Large intestine (tissue), 3 donors: ENCODE measurements at regions not wholly inside any gene's neighbourhood (a gene's known extent, or its start where the extent isn't known, plus 50 kb on each side); places are given as distances from the start of the nearest gene placed in this dataset.
"Not testable (repeated sequence)": the region's sequence is repeated elsewhere in the genome, so short reads cannot be mapped to it uniquely, and the experiment has no call there.

Experiments used
- DNase-seq, 2 donors: peaks; one replicate each; pipeline versions ENCODE4 v3.0.0 to v3.0.0-alpha.2; 2013
- H3K27ac ChIP-seq: one replicate; pipeline ENCODE4 v1.5.1; 2013; ENCODE audit warnings: low read length
- H3K27me3 ChIP-seq: 2 replicates; pipeline ENCODE4 v1.6.1; 2013; ENCODE audit warnings: low read length; ENCODE audit not compliant: control insufficient read depth, insufficient read depth
- H3K36me3 ChIP-seq: 2 replicates; pipeline ENCODE4 v1.6.1; 2013; ENCODE audit warnings: low read length; ENCODE audit not compliant: control insufficient read depth, insufficient read depth
- H3K4me1 ChIP-seq: one replicate; pipeline ENCODE4 v1.6.1; 2013; ENCODE audit warnings: low read length; ENCODE audit not compliant: control insufficient read depth, insufficient read depth
- H3K4me3 ChIP-seq: one replicate; pipeline ENCODE4 v1.5.1; 2013; ENCODE audit warnings: low read length
- H3K9me3 ChIP-seq: one replicate; pipeline ENCODE4 v1.6.1; 2013; ENCODE audit warnings: mild to moderate bottlenecking, low read depth, low read length, moderate library complexity; ENCODE audit not compliant: control insufficient read depth
- WGBS: methylation state at CpG from one replicate; pipeline ENCODE4 v1.1.5; 2013; ENCODE audit warnings: low lambda C conversion rate; ENCODE audit not compliant: insufficient coverage; 5-methylcytosine and 5-hydroxymethylcytosine counted together

DNA sequence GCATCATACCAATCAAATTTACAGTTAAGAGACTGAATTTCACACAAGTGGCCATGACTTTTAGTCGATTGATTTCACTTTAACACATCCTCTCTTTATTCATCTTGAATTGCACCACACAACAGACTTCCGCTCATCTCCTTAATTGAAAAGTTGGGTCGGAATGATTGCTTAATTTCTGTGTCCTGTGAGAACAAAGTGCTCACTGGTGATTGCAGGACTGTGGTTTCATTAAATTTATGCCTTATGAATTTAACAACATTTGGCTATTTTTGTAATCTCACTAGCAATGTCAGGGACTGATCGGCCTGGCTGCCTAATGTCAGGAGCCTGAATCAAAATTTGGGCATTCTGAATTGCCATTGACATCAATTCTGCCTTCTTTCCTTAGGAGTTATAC, 1447.3 kb upstream of the ACO1 start:
- Histone ChIP-seq H3K27me3 (no peaks in the 10 kb centered on the region), H3K27ac (no peak overlapping the region), H3K4me3 (no peak overlapping the region), H3K9me3 (no peaks in the 10 kb centered on the region), H3K36me3 (no peaks in the 10 kb centered on the region), H3K4me1 (no peaks in the 10 kb centered on the region)
- no peak for DNase-seq
- 100% methylated on average over 1 of the region's 4 CpGs for WGBS

DNA sequence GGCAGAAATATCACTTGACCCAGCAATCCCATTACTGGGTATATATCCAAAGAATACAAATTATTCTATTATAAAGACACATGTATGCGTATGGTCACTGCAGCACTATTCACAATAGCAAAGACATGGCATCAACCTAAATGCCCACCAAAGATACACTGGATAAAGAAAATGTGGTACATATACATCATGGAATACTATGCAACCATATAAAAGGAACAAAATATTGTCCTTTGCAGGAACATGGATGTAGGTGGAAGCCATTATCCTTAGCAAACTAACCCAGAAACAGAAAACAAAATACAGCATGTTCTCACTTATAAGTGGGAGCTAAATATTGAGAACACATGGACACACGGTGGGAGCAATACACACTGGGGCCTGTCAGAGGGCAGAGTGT, 1441.6 kb upstream of the ACO1 start:
- H3K36me3 ChIP-seq, H3K4me3 ChIP-seq, DNase-seq, H3K27me3 ChIP-seq, H3K9me3 ChIP-seq, H3K4me1 ChIP-seq, H3K27ac ChIP-seq: not testable (repeated sequence)
- no CpG with 5 or more reads among the region's 2 CpGs for WGBS

- Histone ChIP-seq H3K9me3 (no peaks in the 10 kb centered on the region), H3K4me3 (no peak overlapping the region), H3K36me3 (no peaks in the 10 kb centered on the region), H3K27me3 (no peaks in the 10 kb centered on the region), H3K27ac (no peak overlapping the region), H3K4me1 (no peaks in the 10 kb centered on the region)
- 93% methylated on average over 2 of the region's 21 CpGs for WGBS
- no peak for DNase-seq
These were observed 1440.8 kb upstream of the ACO1 start for GRCh38 chr9:30943446-30944224.

- Histone ChIP-seq H3K27me3 (no peaks in the 10 kb centered on the region), H3K27ac (no peak overlapping the region), H3K9me3 (no peaks in the 10 kb centered on the region), H3K36me3 (no peaks in the 10 kb centered on the region), H3K4me3 (no peak overlapping the region), H3K4me1 (no peaks in the 10 kb centered on the region)
- WGBS, result no CpG with 5 or more reads among the region's 6 CpGs
- DNase-seq, result no peak
These were observed 1440.2 kb upstream of the ACO1 start for GRCh38 chr9:30944225-30944569.

DNA sequence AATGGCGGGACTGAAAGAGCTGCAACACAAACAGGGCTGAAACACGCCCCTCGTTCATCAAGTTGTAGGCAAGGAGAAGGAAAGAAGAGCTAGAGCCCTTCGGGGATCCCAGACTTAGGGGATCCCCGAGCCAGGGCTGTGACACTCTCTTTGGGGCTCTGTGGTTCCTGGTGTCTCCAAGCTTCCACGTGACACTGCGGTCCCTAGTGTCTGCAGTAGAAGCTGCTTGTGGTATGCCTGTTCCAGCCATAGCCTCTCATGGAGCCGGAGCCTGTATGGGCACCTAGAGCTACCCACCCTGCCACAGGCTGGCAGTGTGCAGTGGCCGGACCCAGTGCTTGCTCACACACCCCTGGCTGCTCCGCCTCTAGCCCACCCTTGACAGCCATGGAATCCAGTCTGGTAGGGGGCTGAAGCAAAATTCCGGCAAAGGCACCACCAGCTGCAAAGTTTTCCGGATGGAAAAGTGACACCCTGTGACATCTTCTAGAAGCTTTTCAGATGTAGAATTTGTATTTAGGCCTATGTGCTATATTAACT, 1439.6 kb upstream of the ACO1 start:
- no CpG with 5 or more reads among the region's 12 CpGs for WGBS
- H3K27ac ChIP-seq, result no peak overlapping the region
- H3K4me3 ChIP-seq, result no peak overlapping the region
- no peaks in the 10 kb centered on the region for H3K4me1 ChIP-seq
- no peaks in the 10 kb centered on the region for H3K27me3 ChIP-seq
- H3K9me3 ChIP-seq, result no peaks in the 10 kb centered on the region
- DNase-seq, result no peak
- no peaks in the 10 kb centered on the region for H3K36me3 ChIP-seq

- no peak for DNase-seq
- no peak overlapping the region for H3K4me3 ChIP-seq
- H3K27me3 ChIP-seq, result no peaks in the 10 kb centered on the region
- H3K9me3 ChIP-seq, result no peaks in the 10 kb centered on the region
- no peaks in the 10 kb centered on the region for H3K4me1 ChIP-seq
- H3K36me3 ChIP-seq, result no peaks in the 10 kb centered on the region
- no peak overlapping the region for H3K27ac ChIP-seq
These were observed 1420.1 kb upstream of the ACO1 start for GRCh38 chr9:30964332-30964731.

GRCh38 chr9:30967476-30967875, 1417.0 kb upstream of the ACO1 start:
- H3K9me3 ChIP-seq, result no peaks in the 10 kb centered on the region
- H3K36me3 ChIP-seq, result no peaks in the 10 kb centered on the region
- H3K27ac ChIP-seq, result no peak overlapping the region
- H3K27me3 ChIP-seq, result no peaks in the 10 kb centered on the region
- no peak for DNase-seq
- WGBS, result no CpG with 5 or more reads among the region's 1 CpG
- no peak overlapping the region for H3K4me3 ChIP-seq
- no peaks in the 10 kb centered on the region for H3K4me1 ChIP-seq

DNA sequence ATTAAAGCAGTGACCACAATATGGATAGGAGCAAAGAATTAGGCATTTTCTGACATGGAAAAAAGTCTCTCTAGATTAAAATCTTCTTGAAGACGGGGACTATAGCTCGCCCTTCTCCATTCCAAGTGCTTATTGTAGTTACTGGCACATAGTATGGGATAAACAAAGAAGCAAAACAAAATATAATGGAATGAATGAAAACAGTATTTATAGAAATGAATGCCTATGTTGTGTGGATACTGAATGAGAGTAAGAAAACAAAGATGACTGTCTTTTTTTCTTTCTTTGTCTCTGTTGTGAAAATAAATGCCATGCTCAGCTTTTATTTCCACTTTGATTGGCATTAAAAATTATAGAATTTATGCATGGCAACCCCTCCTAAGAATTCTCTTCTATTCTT, 1414.3 kb upstream of the ACO1 start:
- Histone ChIP-seq H3K27me3 (no peaks in the 10 kb centered on the region), H3K4me1 (no peaks in the 10 kb centered on the region), H3K36me3 (no peaks in the 10 kb centered on the region), H3K27ac (no peak overlapping the region), H3K9me3 (no peaks in the 10 kb centered on the region), H3K4me3 (no peak overlapping the region)
- WGBS, result 86% methylated on average over 2 of the region's 2 CpGs
- no peak for DNase-seq

GRCh38 chr9:30970812-30971211, 1413.6 kb upstream of the ACO1 start:
- H3K27me3 ChIP-seq, result no peaks in the 10 kb centered on the region
- no peak for DNase-seq
- H3K4me1 ChIP-seq, result no peaks in the 10 kb centered on the region
- no peaks in the 10 kb centered on the region for H3K9me3 ChIP-seq
- WGBS, result 92% methylated on average over 3 of the region's 3 CpGs
- no peak overlapping the region for H3K27ac ChIP-seq
- no peak overlapping the region for H3K4me3 ChIP-seq
- no peaks in the 10 kb centered on the region for H3K36me3 ChIP-seq

- no peak overlapping the region for H3K27ac ChIP-seq
- no peaks in the 10 kb centered on the region for H3K9me3 ChIP-seq
- no peaks in the 10 kb centered on the region for H3K36me3 ChIP-seq
- H3K4me1 ChIP-seq, result no peaks in the 10 kb centered on the region
- H3K4me3 ChIP-seq, result no peak overlapping the region
- H3K27me3 ChIP-seq, result no peaks in the 10 kb centered on the region
- no peak for DNase-seq
These were observed 1411.8 kb upstream of the ACO1 start for GRCh38 chr9:30972654-30973053.

- no peak for DNase-seq
- Histone ChIP-seq H3K27me3 (no peaks in the 10 kb centered on the region), H3K36me3 (no peaks in the 10 kb centered on the region), H3K27ac (no peak overlapping the region), H3K4me1 (no peaks in the 10 kb centered on the region), H3K4me3 (no peak overlapping the region), H3K9me3 (no peaks in the 10 kb centered on the region)
- WGBS, result no CpG with 5 or more reads among the region's 1 CpG
These were observed 1406.5 kb upstream of the ACO1 start for GRCh38 chr9:30977965-30978364.
